ENCODE measurements at regions not wholly inside any gene's neighbourhood (a gene's known extent, or its start where the extent isn't known, plus 50 kb on each side); places are given as distances from the start of the nearest gene placed in this dataset.

- Mint-ChIP-seq H3K4me3 (no peak overlapping the region), H3K27me3 (peaks cover 6% of the 10 kb centered on the region), H3K4me1 (no peaks in the 10 kb centered on the region), H3K9me3 (ENCODE audit: insufficient read depth) (peaks cover 7% of the 10 kb centered on the region), H3K27ac (no peak overlapping the region)
- Histone ChIP-seq H4K20me1 (ENCODE audit: control insufficient read depth, insufficient read depth, low read length, poor library complexity, severe bottlenecking) (no peaks in the 10 kb centered on the region), H3K9ac (ENCODE audit: low read length) (no peak overlapping the region), H2AFZ (ENCODE audit: insufficient read depth, low read depth, low read length, poor library complexity, severe bottlenecking) (no peak overlapping the region), H3K4me1 (ENCODE audit: control insufficient read depth in 2 of 2, insufficient read depth in 2 of 2, low read length in 2 of 2) (no peaks in the 10 kb centered on the region), H3K9me3 (ENCODE audit: control extremely low read depth in 1 of 3, control insufficient read depth in 2 of 3, insufficient read depth in 1 of 3, low read length in 2 of 3) (peaks cover 0 to 30% (median 2%) of the 10 kb centered on the region in 3 donors), H3K27ac (ENCODE audit: low read length in 2 of 2) (no peak overlapping the region), H3K79me2 (ENCODE audit: control insufficient read depth, insufficient read depth, low read length) (no peaks in the 10 kb centered on the region), H3K27me3 (replicated peaks in 1 of 4; ENCODE audit: control extremely low read depth in 1 of 4, control insufficient read depth in 3 of 4, insufficient read depth in 4 of 4, low read length in 3 of 4) (peaks cover 0 to 2% (median 0%) of the 10 kb centered on the region in 4 experiments), H3K4me3 (ENCODE audit: control extremely low read depth in 1 of 5, extremely low read depth in 1 of 5, insufficient read depth in 1 of 5, low read depth in 2 of 5, low read length in 4 of 5) (no peak overlapping the region), H3K4me2 (replicated peaks; ENCODE audit: low read depth, low read length, poor library complexity, severe bottlenecking) (no peak overlapping the region), H3K36me3 (replicated peaks in 1 of 2; ENCODE audit: control extremely low read depth in 1 of 2, control insufficient read depth in 1 of 2, extremely low read depth in 1 of 2, insufficient read depth in 2 of 2, low read length in 1 of 2) (no peaks in the 10 kb centered on the region)
- ChIA-PET POLR2A (no interaction called here), CTCF (no interaction called here)
- no peak for ATAC-seq (ENCODE audit: low read depth)
- no peak for DNase-seq
- TF ChIP-seq CTCF (IDR thresholded peaks at IDR 0.05) (no peak), EZH2 (IDR thresholded peaks at IDR 0.05; ENCODE audit: borderline replicate concordance, insufficient read depth, low read depth, low read length, poor library complexity, severe bottlenecking) (no peak)
- intact Hi-C loops (cut with micrococcal nuclease) = no loop called here
- WGBS (ENCODE audit: insufficient coverage) = 91% methylated on average over 9 of the region's 13 CpGs
These were observed 919.1 kb downstream of the TBC1D22A start for GRCh38 chr22:47681411-47682165.

GRCh38 chr22:47678636-47679287, 916.3 kb downstream of the TBC1D22A start:
- TF ChIP-seq EZH2 (IDR thresholded peaks at IDR 0.05; ENCODE audit: borderline replicate concordance, insufficient read depth, low read depth, low read length, poor library complexity, severe bottlenecking) = no peak
- TF ChIP-seq CTCF (IDR thresholded peaks at IDR 0.05) = no peak
- H3K36me3 ChIP-seq (replicated peaks in 1 of 2; ENCODE audit: control extremely low read depth in 1 of 2, control insufficient read depth in 1 of 2, extremely low read depth in 1 of 2, insufficient read depth in 2 of 2, low read length in 1 of 2) = no peaks in the 10 kb centered on the region
- no peaks in the 10 kb centered on the region for H4K20me1 ChIP-seq (ENCODE audit: control insufficient read depth, insufficient read depth, low read length, poor library complexity, severe bottlenecking)
- peaks cover 0 to 2% (median 0%) of the 10 kb centered on the region in 4 experiments for H3K27me3 ChIP-seq (replicated peaks in 1 of 4; ENCODE audit: control extremely low read depth in 1 of 4, control insufficient read depth in 3 of 4, insufficient read depth in 4 of 4, low read length in 3 of 4)
- H3K9me3 Mint-ChIP-seq (ENCODE audit: insufficient read depth) = peaks cover 3% of the 10 kb centered on the region
- H3K4me3 Mint-ChIP-seq = no peak overlapping the region
- CTCF ChIA-PET = no interaction called here
- H3K79me2 ChIP-seq (ENCODE audit: control insufficient read depth, insufficient read depth, low read length) = no peaks in the 10 kb centered on the region
- peaks cover 0 to 30% (median 2%) of the 10 kb centered on the region in 3 donors for H3K9me3 ChIP-seq (ENCODE audit: control extremely low read depth in 1 of 3, control insufficient read depth in 2 of 3, insufficient read depth in 1 of 3, low read length in 2 of 3)
- no peak overlapping the region for H3K27ac ChIP-seq (ENCODE audit: low read length in 2 of 2)
- no peaks in the 10 kb centered on the region for H3K4me1 ChIP-seq (ENCODE audit: control insufficient read depth in 2 of 2, insufficient read depth in 2 of 2, low read length in 2 of 2)
- peaks cover 3% of the 10 kb centered on the region for H3K27me3 Mint-ChIP-seq
- no peaks in the 10 kb centered on the region for H3K4me1 Mint-ChIP-seq
- DNase-seq (no peak), ATAC-seq (ENCODE audit: low read depth) (no peak)
- intact Hi-C loops (cut with micrococcal nuclease) = no loop called here
- H3K4me3 ChIP-seq (ENCODE audit: control extremely low read depth in 1 of 5, extremely low read depth in 1 of 5, insufficient read depth in 1 of 5, low read depth in 2 of 5, low read length in 4 of 5) = no peak overlapping the region
- no peak overlapping the region for H3K9ac ChIP-seq (ENCODE audit: low read length)
- POLR2A ChIA-PET = no interaction called here
- H3K4me2 ChIP-seq (replicated peaks; ENCODE audit: low read depth, low read length, poor library complexity, severe bottlenecking) = no peak overlapping the region
- no peak overlapping the region for H3K27ac Mint-ChIP-seq
- H2AFZ ChIP-seq (ENCODE audit: insufficient read depth, low read depth, low read length, poor library complexity, severe bottlenecking) = no peak overlapping the region
- WGBS (ENCODE audit: insufficient coverage) = 40% methylated on average over 2 of the region's 7 CpGs
